ENCODE measurements at regions not wholly inside any gene's neighbourhood (a gene's known extent, or its start where the extent isn't known, plus 50 kb on each side); places are given as distances from the start of the nearest gene placed in this dataset.

DNA sequence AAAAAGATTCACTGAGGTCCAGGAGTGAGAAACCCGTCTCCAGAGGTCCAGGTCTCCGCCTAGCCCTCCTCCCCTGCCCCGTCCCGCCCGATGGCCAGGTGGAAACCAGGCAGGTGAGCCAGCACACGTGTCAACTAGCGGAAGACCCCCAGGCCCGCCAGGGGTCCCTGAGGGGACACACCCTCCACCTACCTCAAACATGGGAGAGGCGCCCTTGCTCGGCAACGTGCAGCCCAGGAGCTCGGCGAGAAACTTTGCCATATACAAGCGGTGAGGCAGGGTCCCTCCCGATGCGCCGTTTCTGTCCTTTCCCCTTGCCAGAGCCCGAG lies 330.0 kb downstream of the HNRNPD start:
- H2BK15ac ChIP-seq (ENCODE audit: low read depth, poor library complexity, severe bottlenecking): no peak overlapping the region

DNA sequence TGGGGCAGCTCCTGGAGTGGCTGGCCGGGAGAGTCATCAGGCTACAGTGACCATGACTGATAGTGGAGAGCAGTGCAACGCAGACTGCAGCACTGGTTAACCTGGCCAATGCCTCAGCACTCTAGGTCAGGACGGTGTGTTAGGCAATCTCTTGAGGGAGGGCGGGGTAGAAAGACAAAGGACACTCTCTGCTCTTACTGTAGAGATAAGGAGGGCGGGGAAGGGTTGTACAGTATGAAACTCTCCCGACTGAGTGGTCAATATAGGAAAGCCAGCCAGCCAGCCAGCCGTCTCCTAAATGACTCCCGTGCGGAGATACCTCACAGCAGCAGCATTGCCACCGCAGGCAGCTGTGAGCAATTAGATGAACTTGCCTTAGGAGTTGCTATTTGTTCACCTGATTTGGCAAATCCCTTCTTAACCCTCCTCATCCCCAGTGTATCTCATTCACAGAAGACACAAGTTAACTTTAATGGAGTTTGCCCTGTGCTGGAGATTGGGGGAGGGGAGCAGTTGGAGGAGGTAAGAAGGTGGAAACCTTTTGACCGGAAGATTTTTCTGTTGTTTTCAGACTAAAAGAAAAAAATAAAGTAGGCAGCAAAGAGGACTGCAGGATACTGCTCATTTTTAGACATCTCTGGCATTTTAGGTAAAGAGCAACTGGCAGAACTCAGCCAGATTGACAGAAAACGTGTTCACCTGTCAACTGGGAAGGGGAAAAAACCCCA lies 330.5 kb downstream of the HNRNPD start:
- Histone ChIP-seq H3K9me3 (ENCODE audit: control insufficient read depth, low read length) (no peaks in the 10 kb centered on the region), H3K36me3 (ENCODE audit: control insufficient read depth in 1 of 2, insufficient read depth in 2 of 2, low read depth in 1 of 2, low read length in 2 of 2) (no peaks in the 10 kb centered on the region), H3K79me1 (replicated peaks; ENCODE audit: low read length, poor library complexity, severe bottlenecking) (no peaks in the 10 kb centered on the region), H3K27ac (ENCODE audit: low read length, poor library complexity, severe bottlenecking) (no peak overlapping the region), H3K4me3 (ENCODE audit: insufficient read depth in 1 of 2, low read depth in 1 of 2, low read length in 2 of 2) (no peak overlapping the region), H3K4ac (ENCODE audit: low read depth in 1 of 2, low read length in 2 of 2) (no peak overlapping the region), H2AFZ (ENCODE audit: low read depth, low read length) (no peak overlapping the region), H3K18ac (ENCODE audit: low read depth in 1 of 2, low read length in 2 of 2) (no peak overlapping the region), H4K8ac (ENCODE audit: low read length) (no peak overlapping the region), H2BK120ac (ENCODE audit: low read depth, low read length) (no peak overlapping the region), H3K9ac (ENCODE audit: low read length) (no peak overlapping the region), H2AK5ac (ENCODE audit: low read length, severe bottlenecking) (no peak overlapping the region), H3K23ac (ENCODE audit: low read length in 2 of 2) (no peak overlapping the region), H2BK12ac (ENCODE audit: low read length in 2 of 2) (no peak overlapping the region), H2BK15ac (ENCODE audit: low read depth, poor library complexity, severe bottlenecking) (no peak overlapping the region), H2BK5ac (ENCODE audit: low read depth, low read length, poor library complexity, severe bottlenecking) (no peak overlapping the region), H3K27me3 (ENCODE audit: control insufficient read depth in 1 of 2, insufficient read depth in 1 of 2, low read length in 2 of 2) (peaks cover 50 to 56% of the 10 kb centered on the region in 2 experiments), H3K4me2 (ENCODE audit: low read length, poor library complexity, severe bottlenecking) (peak overlapping the region; percentile 88), H4K91ac (ENCODE audit: low read length) (no peak overlapping the region), H3K14ac (ENCODE audit: low read length in 2 of 2) (no peak overlapping the region), H3K4me1 (ENCODE audit: control insufficient read depth, insufficient read depth, low read depth, low read length) (peaks cover 10% of the 10 kb centered on the region)
- no peak for DNase-seq
- 16% methylated on average over 12 of the region's 12 CpGs for WGBS

More for the DNA sequence above, 330.0 kb downstream of the HNRNPD start:
- no peak overlapping the region for H2BK120ac ChIP-seq (ENCODE audit: low read depth, low read length)
- no peak overlapping the region for H2AK5ac ChIP-seq (ENCODE audit: low read length, severe bottlenecking)
- no peak overlapping the region for H3K9ac ChIP-seq (ENCODE audit: low read length)
- no peak for DNase-seq
- no peak overlapping the region for H3K14ac ChIP-seq (ENCODE audit: low read length in 2 of 2)
- no peak overlapping the region for H2BK5ac ChIP-seq (ENCODE audit: low read depth, low read length, poor library complexity, severe bottlenecking)
- no peak overlapping the region for H3K27ac ChIP-seq (ENCODE audit: low read length, poor library complexity, severe bottlenecking)
- peaks cover 52% of the 10 kb centered on the region in 2 experiments for H3K27me3 ChIP-seq (ENCODE audit: control insufficient read depth in 1 of 2, insufficient read depth in 1 of 2, low read length in 2 of 2)
- no peak overlapping the region for H4K8ac ChIP-seq (ENCODE audit: low read length)
- peak overlapping the region; percentile 88 for H3K4me2 ChIP-seq (ENCODE audit: low read length, poor library complexity, severe bottlenecking)
- H3K23ac ChIP-seq (ENCODE audit: low read length in 2 of 2): no peak overlapping the region
- no peaks in the 10 kb centered on the region for H3K9me3 ChIP-seq (ENCODE audit: control insufficient read depth, low read length)
- no peaks in the 10 kb centered on the region for H3K36me3 ChIP-seq (ENCODE audit: control insufficient read depth in 1 of 2, insufficient read depth in 2 of 2, low read depth in 1 of 2, low read length in 2 of 2)
- WGBS: 2% methylated on average over 18 of the region's 18 CpGs
- H4K91ac ChIP-seq (ENCODE audit: low read length): no peak overlapping the region
- H2AFZ ChIP-seq (ENCODE audit: low read depth, low read length): no peak overlapping the region
- peak overlapping the region; percentile 41 to 56 for H3K4me3 ChIP-seq (ENCODE audit: insufficient read depth in 1 of 2, low read depth in 1 of 2, low read length in 2 of 2)
- peaks cover 10% of the 10 kb centered on the region for H3K4me1 ChIP-seq (ENCODE audit: control insufficient read depth, insufficient read depth, low read depth, low read length)
- no peak overlapping the region for H3K18ac ChIP-seq (ENCODE audit: low read depth in 1 of 2, low read length in 2 of 2)
- no peaks in the 10 kb centered on the region for H3K79me1 ChIP-seq (replicated peaks; ENCODE audit: low read length, poor library complexity, severe bottlenecking)
- no peak overlapping the region for H3K4ac ChIP-seq (ENCODE audit: low read depth in 1 of 2, low read length in 2 of 2)
- H2BK12ac ChIP-seq (ENCODE audit: low read length in 2 of 2): no peak overlapping the region

DNA sequence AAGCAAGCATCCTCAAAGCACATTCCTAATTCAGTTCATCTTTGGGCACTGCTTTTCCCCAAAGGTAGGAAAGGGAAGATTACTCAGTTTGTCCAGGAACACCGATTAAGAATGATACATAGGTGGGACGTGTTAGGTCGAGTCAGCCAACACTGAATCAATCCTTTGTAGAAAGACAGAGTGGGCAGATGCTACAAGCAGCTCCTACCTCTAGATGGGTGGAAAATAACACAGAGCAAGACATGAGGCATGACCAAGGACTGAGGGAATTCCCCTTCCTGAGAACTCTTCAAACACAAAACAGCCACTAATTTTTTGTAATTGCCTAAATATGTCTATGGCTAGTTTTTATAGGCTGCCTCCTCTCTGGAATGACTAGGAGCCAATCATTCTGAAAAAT lies 331.7 kb downstream of the HNRNPD start:
- H4K8ac ChIP-seq (ENCODE audit: low read length): no peak overlapping the region
- no peak overlapping the region for H2BK120ac ChIP-seq (ENCODE audit: low read depth, low read length)
- 79% methylated on average over 3 of the region's 3 CpGs for WGBS
- no peaks in the 10 kb centered on the region for H3K79me1 ChIP-seq (replicated peaks; ENCODE audit: low read length, poor library complexity, severe bottlenecking)
- no peak overlapping the region for H3K4me2 ChIP-seq (ENCODE audit: low read length, poor library complexity, severe bottlenecking)
- H2AK5ac ChIP-seq (ENCODE audit: low read length, severe bottlenecking): no peak overlapping the region
- H2AFZ ChIP-seq (ENCODE audit: low read depth, low read length): no peak overlapping the region
- no peak overlapping the region for H3K27ac ChIP-seq (ENCODE audit: low read length, poor library complexity, severe bottlenecking)
- H3K27me3 ChIP-seq (ENCODE audit: control insufficient read depth in 1 of 2, insufficient read depth in 1 of 2, low read length in 2 of 2): peaks cover 50 to 56% of the 10 kb centered on the region in 2 experiments
- no peak overlapping the region for H3K9ac ChIP-seq (ENCODE audit: low read length)
- no peak overlapping the region for H3K14ac ChIP-seq (ENCODE audit: low read length in 2 of 2)
- H3K36me3 ChIP-seq (ENCODE audit: control insufficient read depth in 1 of 2, insufficient read depth in 2 of 2, low read depth in 1 of 2, low read length in 2 of 2): no peaks in the 10 kb centered on the region
- DNase-seq: no peak
- peaks cover 10% of the 10 kb centered on the region for H3K4me1 ChIP-seq (ENCODE audit: control insufficient read depth, insufficient read depth, low read depth, low read length)
- no peak overlapping the region for H2BK12ac ChIP-seq (ENCODE audit: low read length in 2 of 2)
- no peaks in the 10 kb centered on the region for H3K9me3 ChIP-seq (ENCODE audit: control insufficient read depth, low read length)
- H3K23ac ChIP-seq (ENCODE audit: low read length in 2 of 2): no peak overlapping the region
- H3K4me3 ChIP-seq (ENCODE audit: insufficient read depth in 1 of 2, low read depth in 1 of 2, low read length in 2 of 2): no peak overlapping the region
- H2BK15ac ChIP-seq (ENCODE audit: low read depth, poor library complexity, severe bottlenecking): no peak overlapping the region
- no peak overlapping the region for H2BK5ac ChIP-seq (ENCODE audit: low read depth, low read length, poor library complexity, severe bottlenecking)
- no peak overlapping the region for H3K4ac ChIP-seq (ENCODE audit: low read depth in 1 of 2, low read length in 2 of 2)
- H3K18ac ChIP-seq (ENCODE audit: low read depth in 1 of 2, low read length in 2 of 2): no peak overlapping the region
- H4K91ac ChIP-seq (ENCODE audit: low read length): no peak overlapping the region

DNA sequence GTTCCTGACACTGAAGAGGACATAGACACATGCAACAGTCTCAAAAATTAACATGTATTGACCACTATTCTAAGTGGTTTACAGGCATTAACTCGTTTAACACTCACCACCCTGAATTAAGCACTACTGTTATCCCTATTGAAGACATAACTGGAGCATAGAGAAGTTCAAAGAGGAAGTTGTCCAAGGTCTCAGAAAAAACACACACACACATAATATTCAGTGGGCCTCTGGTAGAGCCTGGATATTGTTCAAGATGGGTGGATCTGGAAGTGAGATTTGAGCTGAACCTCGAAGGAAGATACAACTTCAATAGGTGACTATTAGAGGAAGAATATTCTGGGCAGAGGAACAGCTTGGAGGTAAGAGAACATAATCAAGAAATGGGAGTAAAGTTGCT lies 334.9 kb downstream of the HNRNPD start:
- Histone ChIP-seq H3K4me3 (ENCODE audit: insufficient read depth in 1 of 2, low read depth in 1 of 2, low read length in 2 of 2) (no peak overlapping the region), H3K4me2 (ENCODE audit: low read length, poor library complexity, severe bottlenecking) (no peak overlapping the region), H2BK12ac (ENCODE audit: low read length in 2 of 2) (no peak overlapping the region), H3K23ac (ENCODE audit: low read length in 2 of 2) (no peak overlapping the region), H3K4ac (ENCODE audit: low read depth in 1 of 2, low read length in 2 of 2) (no peak overlapping the region), H3K27me3 (ENCODE audit: control insufficient read depth in 1 of 2, insufficient read depth in 1 of 2, low read length in 2 of 2) (peaks cover 32 to 40% of the 10 kb centered on the region in 2 experiments), H2AK5ac (ENCODE audit: low read length, severe bottlenecking) (no peak overlapping the region), H2BK15ac (ENCODE audit: low read depth, poor library complexity, severe bottlenecking) (no peak overlapping the region), H2BK5ac (ENCODE audit: low read depth, low read length, poor library complexity, severe bottlenecking) (no peak overlapping the region), H3K9ac (ENCODE audit: low read length) (no peak overlapping the region), H4K91ac (ENCODE audit: low read length) (no peak overlapping the region), H3K27ac (ENCODE audit: low read length, poor library complexity, severe bottlenecking) (no peak overlapping the region), H2AFZ (ENCODE audit: low read depth, low read length) (no peak overlapping the region), H3K79me1 (replicated peaks; ENCODE audit: low read length, poor library complexity, severe bottlenecking) (no peaks in the 10 kb centered on the region), H3K14ac (ENCODE audit: low read length in 2 of 2) (no peak overlapping the region), H4K8ac (ENCODE audit: low read length) (no peak overlapping the region), H3K18ac (ENCODE audit: low read depth in 1 of 2, low read length in 2 of 2) (no peak overlapping the region), H3K36me3 (ENCODE audit: control insufficient read depth in 1 of 2, insufficient read depth in 2 of 2, low read depth in 1 of 2, low read length in 2 of 2) (no peaks in the 10 kb centered on the region), H3K9me3 (ENCODE audit: control insufficient read depth, low read length) (no peaks in the 10 kb centered on the region), H2BK120ac (ENCODE audit: low read depth, low read length) (no peak overlapping the region), H3K4me1 (ENCODE audit: control insufficient read depth, insufficient read depth, low read depth, low read length) (peaks cover 3% of the 10 kb centered on the region)
- no peak for DNase-seq
- WGBS: 22% methylated on average over 1 of the region's 2 CpGs

Measured in mesenchymal stem cell (in vitro differentiated cells and primary cell).